ENCODE measurements at regions not wholly inside any gene's neighbourhood (a gene's known extent, or its start where the extent isn't known, plus 50 kb on each side); places are given as distances from the start of the nearest gene placed in this dataset.

- no peak for TF ChIP-seq POLR2A (IDR thresholded peaks at IDR 0.05; ENCODE audit: low read length)
- no peak for TF ChIP-seq GATA1 (IDR thresholded peaks at IDR 0.05; ENCODE audit: low read depth, low read length)
Observed at GRCh38 chr3:65004306-65004705, 316.5 kb upstream of the ADAMTS9 start.
